Neuron (in vitro differentiated cells): ENCODE measurements at regions not wholly inside any gene's neighbourhood (a gene's known extent, or its start where the extent isn't known, plus 50 kb on each side); places are given as distances from the start of the nearest gene placed in this dataset.
A peak's percentile ranks its signal among the peaks of the same experiment; 100 is the strongest.

Source experiments
- H2AFZ ChIP-seq: one replicate; pipeline ENCODE4 v1.6.1; 2013; ENCODE audit warnings: low read depth, mild to moderate bottlenecking, inconsistent platforms, low read length, moderate library complexity
- H3K27me3 ChIP-seq: one replicate; pipeline ENCODE4 v1.6.1; 2013; ENCODE audit warnings: low read length; ENCODE audit not compliant: insufficient read depth
- H3K36me3 ChIP-seq: one replicate; pipeline ENCODE4 v1.6.1; 2013; ENCODE audit warnings: low read length; ENCODE audit not compliant: insufficient read depth
- H3K4me1 ChIP-seq: one replicate; pipeline ENCODE4 v1.6.1; 2013; ENCODE audit warnings: low read length; ENCODE audit not compliant: insufficient read depth
- H3K4me3 ChIP-seq: 2 replicates; pipeline ENCODE4 v1.5.1; 2013; ENCODE audit warnings: mild to moderate bottlenecking, low read length, moderate library complexity
- H3K9me3 ChIP-seq: one replicate; pipeline ENCODE4 v1.6.1; 2013; ENCODE audit warnings: low read length

DNA sequence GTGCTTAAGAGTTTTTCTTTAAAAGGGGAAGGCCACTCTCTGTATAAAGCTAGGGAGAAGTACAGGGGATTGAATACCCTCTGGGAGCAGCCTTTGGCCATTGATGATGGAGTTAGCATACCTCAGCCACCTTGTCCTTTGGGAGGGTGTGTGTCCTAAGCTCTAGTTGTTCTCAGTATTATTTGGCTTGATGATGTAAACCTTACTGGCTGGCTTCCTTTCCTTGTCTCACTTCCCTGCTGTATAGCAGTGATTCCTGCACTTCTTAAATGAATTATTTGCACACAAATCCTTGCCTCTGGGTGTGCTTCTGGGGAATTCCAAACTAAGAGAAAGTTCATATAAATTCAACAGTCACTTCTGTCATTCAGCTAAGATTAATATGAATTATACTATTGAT, 234.9 kb upstream of the RIOK2 start:
- H3K9me3 ChIP-seq: no peaks in the 10 kb centered on the region
- peaks cover 37% of the 10 kb centered on the region for H3K4me1 ChIP-seq
- peak overlapping the region; percentile 8 for H2AFZ ChIP-seq
- no peaks in the 10 kb centered on the region for H3K36me3 ChIP-seq
- H3K4me3 ChIP-seq: no peak overlapping the region
- no peaks in the 10 kb centered on the region for H3K27me3 ChIP-seq

DNA sequence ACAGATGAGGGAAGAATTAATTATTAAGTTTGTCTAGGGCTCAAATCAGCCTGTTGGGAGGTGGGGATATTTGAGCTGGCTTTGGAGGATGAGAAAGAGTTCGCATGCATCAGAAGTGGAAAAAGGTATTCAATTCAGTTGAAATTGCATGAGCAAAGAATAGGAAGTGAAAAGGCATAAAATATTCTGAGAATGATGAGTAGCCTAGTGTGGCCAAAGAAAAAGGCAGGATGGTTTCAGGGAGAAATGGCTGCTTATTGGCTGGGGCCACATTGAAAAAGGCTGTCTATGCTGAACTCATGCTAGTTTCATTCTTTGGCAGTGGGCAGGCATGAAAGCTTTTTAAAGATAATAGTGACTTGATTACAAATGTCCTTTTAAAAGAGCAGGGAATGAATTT, 235.4 kb upstream of the RIOK2 start:
- no peak overlapping the region for H3K4me3 ChIP-seq
- peaks cover 37% of the 10 kb centered on the region for H3K4me1 ChIP-seq
- no peaks in the 10 kb centered on the region for H3K27me3 ChIP-seq
- H2AFZ ChIP-seq: peak overlapping the region; percentile 8
- no peaks in the 10 kb centered on the region for H3K36me3 ChIP-seq
- H3K9me3 ChIP-seq: no peaks in the 10 kb centered on the region

GRCh38 chr5:97420646-97421045, 237.6 kb upstream of the RIOK2 start:
- Histone ChIP-seq H3K9me3 (no peaks in the 10 kb centered on the region), H3K4me1 (peaks cover 32% of the 10 kb centered on the region), H3K36me3 (no peaks in the 10 kb centered on the region), H2AFZ (no peak overlapping the region), H3K27me3 (no peaks in the 10 kb centered on the region), H3K4me3 (no peak overlapping the region)

DNA sequence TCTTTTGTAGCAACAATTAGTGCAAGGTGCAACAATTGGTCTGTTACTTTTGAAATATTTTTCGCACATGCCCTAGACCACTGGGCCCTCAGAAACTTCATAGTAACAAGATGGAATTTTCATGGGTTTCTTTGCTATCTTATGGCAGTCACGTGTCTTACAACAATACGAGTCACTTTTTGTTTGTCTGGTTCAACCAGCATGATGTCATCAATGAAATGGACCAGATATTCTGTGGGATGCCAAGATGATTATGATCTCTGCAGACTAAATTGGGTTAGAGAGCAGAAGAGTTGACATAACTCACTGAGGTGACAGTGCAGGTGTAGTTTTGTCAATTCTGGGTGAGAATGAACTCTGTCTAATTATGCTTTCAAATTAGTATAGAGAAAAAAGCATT, 239.6 kb upstream of the RIOK2 start:
- Histone ChIP-seq H2AFZ (no peak overlapping the region), H3K9me3 (no peaks in the 10 kb centered on the region), H3K4me1 (peaks cover 28% of the 10 kb centered on the region), H3K27me3 (no peaks in the 10 kb centered on the region), H3K36me3 (no peaks in the 10 kb centered on the region), H3K4me3 (no peak overlapping the region)

DNA sequence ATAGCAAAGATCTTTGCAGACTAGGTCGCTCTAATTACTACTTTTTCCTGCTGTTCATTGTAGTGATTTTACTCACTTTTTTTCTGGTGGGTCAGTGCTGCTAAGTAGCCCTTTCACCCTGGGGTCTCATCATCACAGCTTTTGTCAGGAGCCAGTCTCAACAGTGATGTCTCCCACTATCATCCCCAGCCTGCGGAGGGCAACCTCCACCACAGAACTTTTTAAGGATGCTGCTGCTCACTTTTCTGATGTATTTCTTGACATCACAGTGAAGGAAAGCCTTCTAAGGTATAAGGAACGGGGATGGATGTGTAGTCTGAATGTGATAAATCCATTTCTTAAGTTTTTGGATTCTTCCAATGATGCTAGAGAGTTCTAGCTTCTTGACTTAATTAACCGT, 242.5 kb upstream of the RIOK2 start:
- Histone ChIP-seq H3K4me1 (peaks cover 7% of the 10 kb centered on the region), H3K27me3 (no peaks in the 10 kb centered on the region), H3K36me3 (no peaks in the 10 kb centered on the region), H3K9me3 (no peaks in the 10 kb centered on the region), H2AFZ (no peak overlapping the region), H3K4me3 (no peak overlapping the region)

DNA sequence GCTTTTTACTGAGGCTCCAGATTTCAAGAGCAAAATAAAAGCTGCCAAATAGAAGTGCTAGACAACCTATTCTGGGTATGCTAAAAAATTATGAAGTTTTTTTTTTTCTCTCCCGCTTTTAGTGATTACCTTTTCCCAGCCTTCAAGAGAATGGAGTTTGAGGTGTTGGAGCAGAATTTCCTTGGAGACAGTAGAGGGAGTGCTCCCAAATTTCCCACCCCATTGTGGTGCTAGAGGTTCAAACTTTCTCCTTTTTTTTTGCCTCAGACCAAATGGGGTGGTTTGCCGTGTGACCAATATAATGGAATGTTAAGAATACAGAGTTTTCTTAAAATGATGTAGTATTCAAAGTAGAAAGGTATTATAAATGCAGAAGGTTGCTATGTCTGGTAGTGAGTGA, 244.2 kb upstream of the RIOK2 start:
- H3K36me3 ChIP-seq: no peaks in the 10 kb centered on the region
- H3K4me1 ChIP-seq: no peaks in the 10 kb centered on the region
- H3K4me3 ChIP-seq: no peak overlapping the region
- H2AFZ ChIP-seq: no peak overlapping the region
- no peaks in the 10 kb centered on the region for H3K9me3 ChIP-seq
- H3K27me3 ChIP-seq: no peaks in the 10 kb centered on the region

- no peaks in the 10 kb centered on the region for H3K9me3 ChIP-seq
- H3K36me3 ChIP-seq: no peaks in the 10 kb centered on the region
- H3K4me3 ChIP-seq: no peak overlapping the region
- no peaks in the 10 kb centered on the region for H3K4me1 ChIP-seq
- no peak overlapping the region for H2AFZ ChIP-seq
- no peaks in the 10 kb centered on the region for H3K27me3 ChIP-seq
These were observed 251.0 kb upstream of the RIOK2 start for GRCh38 chr5:97434021-97434420.

DNA sequence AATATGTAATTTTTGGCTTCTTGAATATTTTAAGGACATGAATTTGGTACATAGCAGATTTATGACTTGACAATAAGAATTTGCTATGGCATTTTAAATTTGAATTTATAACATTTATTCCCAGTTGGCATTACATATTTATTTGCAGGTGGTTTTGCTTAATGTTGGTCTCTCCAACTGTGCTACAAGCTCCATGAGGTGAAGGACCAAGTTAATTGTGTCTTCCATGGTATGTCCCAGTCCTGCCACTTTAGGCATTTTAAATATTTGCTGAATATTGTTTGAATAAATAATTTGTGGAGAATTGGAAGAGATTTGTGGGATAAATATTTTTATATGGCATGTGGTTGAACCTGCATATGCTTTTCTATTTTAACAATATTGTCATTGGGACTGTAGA, 253.4 kb upstream of the RIOK2 start:
- Histone ChIP-seq H2AFZ (no peak overlapping the region), H3K4me3 (no peak overlapping the region), H3K27me3 (no peaks in the 10 kb centered on the region), H3K36me3 (no peaks in the 10 kb centered on the region), H3K4me1 (no peaks in the 10 kb centered on the region), H3K9me3 (no peaks in the 10 kb centered on the region)

DNA sequence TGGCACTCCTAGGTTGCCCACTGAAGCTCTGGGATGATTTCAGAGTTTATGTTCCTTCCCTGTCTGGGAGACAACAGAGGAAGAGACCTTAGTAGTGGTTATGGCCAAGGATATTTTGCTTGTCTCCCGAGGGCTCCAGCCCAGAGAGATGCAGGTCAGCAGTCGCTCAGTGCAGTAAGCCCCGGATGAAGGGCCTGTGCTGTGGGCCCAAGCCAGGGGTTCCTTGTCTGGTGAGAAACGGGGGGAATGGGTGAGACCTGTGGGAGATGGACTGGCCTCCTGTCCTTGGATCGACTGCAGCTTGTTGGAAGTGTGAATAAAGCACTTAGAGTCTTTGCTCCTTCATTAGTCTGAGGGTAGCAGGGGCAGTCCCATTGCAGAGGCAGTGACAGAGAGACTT, 260.7 kb upstream of the RIOK2 start:
- no peak overlapping the region for H3K4me3 ChIP-seq
- H3K4me1 ChIP-seq: no peaks in the 10 kb centered on the region
- no peaks in the 10 kb centered on the region for H3K27me3 ChIP-seq
- H2AFZ ChIP-seq: no peak overlapping the region
- no peaks in the 10 kb centered on the region for H3K36me3 ChIP-seq
- peaks cover 10% of the 10 kb centered on the region for H3K9me3 ChIP-seq

DNA sequence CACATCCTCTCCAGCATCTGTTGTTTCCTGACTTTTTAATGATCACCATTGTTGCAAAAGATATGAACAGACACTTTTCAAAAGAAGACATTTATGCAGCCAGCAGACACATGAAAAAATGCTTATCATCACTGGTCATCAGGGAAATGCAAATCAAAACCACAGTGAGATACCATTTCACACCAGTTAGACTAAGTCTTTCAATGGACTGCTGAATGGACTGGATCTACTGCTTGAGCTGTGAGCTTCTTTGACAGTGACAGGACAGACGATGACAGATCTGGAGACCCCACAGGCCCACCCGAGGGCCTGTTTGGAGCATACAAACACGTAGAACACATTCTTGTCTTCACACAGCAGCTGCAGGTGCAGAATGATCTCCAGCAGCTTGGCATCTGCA, 266.1 kb upstream of the RIOK2 start:
- H3K36me3 ChIP-seq: no peaks in the 10 kb centered on the region
- H2AFZ ChIP-seq: no peak overlapping the region
- H3K9me3 ChIP-seq: peaks cover 5% of the 10 kb centered on the region
- no peak overlapping the region for H3K4me3 ChIP-seq
- H3K27me3 ChIP-seq: no peaks in the 10 kb centered on the region
- peaks cover 21% of the 10 kb centered on the region for H3K4me1 ChIP-seq

DNA sequence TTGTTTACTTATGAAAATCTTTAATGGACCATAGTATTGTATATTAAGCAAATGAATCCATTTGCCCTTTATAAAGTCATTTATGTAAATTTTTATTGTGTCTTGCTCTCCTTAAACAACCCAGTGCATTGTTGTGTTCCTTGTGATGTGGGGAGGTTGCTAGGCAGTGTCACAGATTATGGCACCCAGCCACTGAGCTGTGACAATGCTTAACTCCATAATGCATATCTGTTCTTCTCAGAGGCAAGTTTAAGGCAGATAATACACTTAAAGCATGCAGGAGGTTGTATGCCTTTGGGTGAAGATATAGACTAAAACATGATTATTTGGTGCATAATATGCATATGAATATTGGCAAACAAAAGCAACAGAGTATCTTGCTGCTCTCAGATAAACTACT, 269.6 kb upstream of the RIOK2 start:
- H3K27me3 ChIP-seq: no peaks in the 10 kb centered on the region
- H3K36me3 ChIP-seq: no peaks in the 10 kb centered on the region
- H3K4me1 ChIP-seq: peaks cover 21% of the 10 kb centered on the region
- no peak overlapping the region for H2AFZ ChIP-seq
- H3K4me3 ChIP-seq: no peak overlapping the region
- H3K9me3 ChIP-seq: no peaks in the 10 kb centered on the region

DNA sequence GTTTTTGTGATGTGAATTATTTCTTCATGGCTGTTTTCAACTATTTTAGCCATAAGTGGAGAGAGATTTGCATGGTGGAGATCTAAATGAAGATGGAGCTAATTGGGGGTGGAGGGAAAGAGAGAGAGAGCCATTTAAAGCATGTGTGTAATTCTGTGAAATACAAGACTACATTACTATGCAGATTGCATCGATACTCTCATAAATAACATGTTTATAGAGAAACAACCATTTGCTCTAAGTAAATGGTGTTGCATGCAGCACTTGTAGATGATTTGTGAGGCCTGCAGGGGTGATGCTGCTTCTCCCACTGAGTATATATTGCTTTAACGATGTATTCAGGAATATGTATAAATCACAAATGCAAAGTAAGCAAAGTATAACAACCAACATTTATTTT, 270.2 kb upstream of the RIOK2 start:
- H3K4me3 ChIP-seq: no peak overlapping the region
- peaks cover 21% of the 10 kb centered on the region for H3K4me1 ChIP-seq
- H3K9me3 ChIP-seq: no peaks in the 10 kb centered on the region
- no peaks in the 10 kb centered on the region for H3K36me3 ChIP-seq
- H3K27me3 ChIP-seq: no peaks in the 10 kb centered on the region
- H2AFZ ChIP-seq: peak overlapping the region; percentile 37

DNA sequence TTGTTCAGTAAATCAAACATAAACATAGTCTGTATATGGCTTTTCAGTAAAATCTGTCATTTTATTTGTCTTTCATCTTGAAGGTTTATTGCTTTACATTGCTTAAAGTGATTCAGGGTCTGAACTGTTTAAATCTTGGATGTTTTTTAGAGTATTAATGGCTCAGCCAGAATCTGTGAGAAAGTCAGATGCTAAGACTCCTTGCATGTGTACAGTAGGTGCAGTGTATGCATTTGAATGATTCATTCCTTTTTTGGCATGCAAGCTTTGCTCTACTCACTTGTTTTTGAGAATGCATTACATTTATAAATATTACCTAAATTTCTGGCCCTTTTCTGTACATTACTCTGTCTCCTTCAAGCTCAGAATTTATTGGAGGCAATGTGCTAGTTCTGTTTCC, 271.0 kb upstream of the RIOK2 start:
- H3K9me3 ChIP-seq: no peaks in the 10 kb centered on the region
- no peaks in the 10 kb centered on the region for H3K27me3 ChIP-seq
- H2AFZ ChIP-seq: no peak overlapping the region
- no peak overlapping the region for H3K4me3 ChIP-seq
- H3K36me3 ChIP-seq: no peaks in the 10 kb centered on the region
- peaks cover 21% of the 10 kb centered on the region for H3K4me1 ChIP-seq

GRCh38 chr5:97455996-97456395, 272.9 kb upstream of the RIOK2 start:
- Histone ChIP-seq H3K4me3 (no peak overlapping the region), H3K27me3 (no peaks in the 10 kb centered on the region), H3K4me1 (peaks cover 21% of the 10 kb centered on the region), H3K36me3 (no peaks in the 10 kb centered on the region), H3K9me3 (no peaks in the 10 kb centered on the region), H2AFZ (no peak overlapping the region)
